HCT116 (cell line): ENCODE measurements at regions not wholly inside any gene's neighbourhood (a gene's known extent, or its start where the extent isn't known, plus 50 kb on each side); places are given as distances from the start of the nearest gene placed in this dataset.

Experiments used
- ATAC-seq: fragments of 200-7000 bp; cut with Tn5 transposase; 2 replicates; pipeline ENCODE4 v1.9.1; 2020; ENCODE audit warnings: mild to moderate bottlenecking, moderate library complexity
- BruUV-seq: library from RNA; stranded (reverse); fragments of 400-500 nt; replicated peaks from 2 replicates; lab custom pipeline; 2021; lab: Mats Ljungman, UMichigan
- CTCF ChIA-PET: fragments of 300-600 bp; sonication (Branson Sonifier 250); formaldehyde crosslinking; loops from one replicate; lab custom pipeline; 2021; ENCODE audit warnings: antibody characterized with exemption; lab: Charles Lee
- POLR2A ChIA-PET: fragments of 300-600, 350-600 bp; sonication (Branson Sonifier 250); formaldehyde crosslinking; loops from one replicate; lab custom pipeline; 2021; ENCODE audit warnings: antibody characterized with exemption; lab: Charles Lee
- RAD21 ChIA-PET, 2 experiments: fragments of 300-600 bp; sonication (Branson Sonifier 250); formaldehyde crosslinking; loops; one replicate each; lab custom pipeline; 2023; ENCODE audit warnings: low total read pairs in 2 of 2; ENCODE audit not compliant: uncharacterized antibody in 2 of 2, unreplicated experiment in 2 of 2, low non-redundant PET in 1 of 2; lab: Charles Lee
- DNase-seq: peaks from one replicate; pipeline ENCODE4 v3.0.0-alpha.2; 2010; ENCODE audit warnings: low read depth, low spot score
- H2AFZ ChIP-seq: fragments of 200-600 bp; shearing (Covaris generic), sonication (generic); 2 replicates; pipeline ENCODE4 v1.6.1; 2017; ENCODE audit warnings: low read depth, mixed run types, mixed read lengths, antibody characterized with exemption, low read length; ENCODE audit not compliant: poor library complexity, severe bottlenecking
- H3K27ac ChIP-seq: 2 replicates; pipeline ENCODE4 v1.5.1; 2012; ENCODE audit warnings: low read depth, low read length
- H3K27me3 ChIP-seq: fragments of 200-600 bp; sonication (generic); 2 replicates; pipeline ENCODE4 v1.6.1; 2016; ENCODE audit warnings: mixed run types, low read length, mixed read lengths; ENCODE audit not compliant: insufficient read depth
- H3K36me3 ChIP-seq, 2 experiments: fragments of 200-500 bp in 1 of 2; fragments of 200-600 bp in 1 of 2; sonication (Bioruptor generic) in 1 of 2; sonication (generic) in 1 of 2; 2 replicates each; pipeline versions ENCODE4 v1.5.1 to v1.6.1; 2014 to 2016; ENCODE audit warnings: low read length in 2 of 2, inconsistent platforms in 1 of 2, mixed read lengths in 1 of 2, mixed run types in 1 of 2; ENCODE audit not compliant: insufficient read depth in 2 of 2, control insufficient read depth in 1 of 2
- H3K4me1 ChIP-seq, 2 experiments: fragments of 200-600 bp in 1 of 2; sonication (generic) in 1 of 2; 2 replicates each; pipeline versions ENCODE4 v1.5.1 to v1.6.1; 2012 to 2017; ENCODE audit warnings: low read length in 2 of 2, inconsistent platforms in 1 of 2, mild to moderate bottlenecking in 1 of 2, mixed read lengths in 1 of 2, mixed run types in 1 of 2, moderate library complexity in 1 of 2; ENCODE audit not compliant: insufficient read depth in 2 of 2, control insufficient read depth in 1 of 2
- H3K4me2 ChIP-seq: fragments of 200-600 bp; sonication (generic); 2 replicates; pipeline ENCODE4 v1.6.1; 2017; ENCODE audit warnings: mixed run types, low read length, mixed read lengths
- H3K4me3 ChIP-seq, 2 experiments: fragments of 200-600 bp in 1 of 2; sonication (generic) in 1 of 2; replicated peaks in 1 of 2; 2 replicates each; pipeline ENCODE4 v1.5.1; 2011 to 2016; ENCODE audit warnings: low read length in 2 of 2, control low read depth in 1 of 2, low read depth in 1 of 2, mild to moderate bottlenecking in 1 of 2, mixed read lengths in 1 of 2, mixed run types in 1 of 2
- H3K79me2 ChIP-seq: fragments of 200-600 bp; sonication (generic); 2 replicates; pipeline ENCODE4 v1.6.1; 2017; ENCODE audit warnings: mild to moderate bottlenecking, mixed run types, low read length, moderate library complexity, mixed read lengths; ENCODE audit not compliant: insufficient read depth
- H3K9ac ChIP-seq: fragments of 200-600 bp; sonication (generic); 2 replicates; pipeline ENCODE4 v1.6.1; 2016; ENCODE audit warnings: low read length, mixed read lengths
- H3K9me2 ChIP-seq: fragments of 200-600 bp; sonication (generic), shearing (Covaris generic); 2 replicates; pipeline ENCODE4 v1.6.1; 2017; ENCODE audit warnings: mixed run types, mild to moderate bottlenecking, moderate library complexity; ENCODE audit not compliant: insufficient read depth
- H3K9me3 ChIP-seq, 2 experiments: fragments of 200-500 bp in 1 of 2; fragments of 200-600 bp in 1 of 2; sonication (Bioruptor generic) in 1 of 2; sonication (generic) in 1 of 2; 2 replicates each; pipeline ENCODE4 v1.6.1; 2014 to 2017; ENCODE audit warnings: low read length in 2 of 2, mixed read lengths in 2 of 2, inconsistent platforms in 1 of 2, low read depth in 1 of 2, mild to moderate bottlenecking in 1 of 2, mixed run types in 1 of 2, moderate library complexity in 1 of 2; ENCODE audit not compliant: control insufficient read depth in 1 of 2, insufficient read depth in 1 of 2
- H4K20me1 ChIP-seq: fragments of 200-600 bp; sonication (generic), shearing (Covaris generic); 2 replicates; pipeline ENCODE4 v1.6.1; 2017; ENCODE audit warnings: mixed run types, mild to moderate bottlenecking, moderate library complexity; ENCODE audit not compliant: insufficient read depth
- CEBPB ChIP-seq: IDR thresholded peaks from 2 replicates; pipeline ENCODE4 v1.6.1; 2012; ENCODE audit warnings: low read depth
- ELF1 ChIP-seq: IDR thresholded peaks from 2 replicates; pipeline ENCODE4 v1.6.1; 2012; ENCODE audit warnings: low read depth, borderline replicate concordance
- EZH2 ChIP-seq: fragments of 200-600 bp; sonication (generic); IDR thresholded peaks from 2 replicates; pipeline ENCODE4 v1.6.1; 2017; ENCODE audit warnings: antibody characterized with exemption, mixed run types
- EZH2phosphoT487 ChIP-seq: fragments of 200-600 bp; IDR thresholded peaks from 2 replicates; pipeline ENCODE4 v1.6.1; 2018; ENCODE audit warnings: antibody characterized with exemption, borderline replicate concordance
- JUND ChIP-seq: IDR thresholded peaks from 2 replicates; pipeline ENCODE4 v1.6.1; 2012
- SP1 ChIP-seq: IDR thresholded peaks from 2 replicates; pipeline ENCODE4 v1.6.1; 2012; ENCODE audit warnings: low read depth
- TCF7L2 ChIP-seq: IDR thresholded peaks from 2 replicates; pipeline ENCODE4 v1.7.0; 2011; ENCODE audit warnings: borderline replicate concordance, inconsistent platforms; ENCODE audit not compliant: insufficient read depth, insufficient read length; ENCODE audit errors: extremely low read depth
- YY1 ChIP-seq: IDR thresholded peaks from 2 replicates; pipeline ENCODE4 v1.6.1; 2011; ENCODE audit warnings: low read length, low read depth, moderate library complexity, mild to moderate bottlenecking; ENCODE audit not compliant: insufficient replicate concordance; ENCODE audit errors: extremely low read depth
- intact Hi-C: fragments of 100-400 bp; cut with micrococcal nuclease; formaldehyde crosslinking; loops from 2 replicates; pipeline ENCODE4 v1.10.0; 2022
- TF ChIP-seq, protein P1 (sequence below): IDR thresholded peaks from 2 replicates; pipeline ENCODE4 v1.6.1; 2012
- TF ChIP-seq, protein P2 (sequence below), 3 experiments: fragments of 200-600 bp in 1 of 3; sonication (generic) in 1 of 3; IDR thresholded peaks in 2 of 3; conservative IDR thresholded peaks in 1 of 3; 2 replicates each; pipeline ENCODE4 v1.5.1; 2012 to 2017; ENCODE audit warnings: low read depth in 2 of 3, low read length in 2 of 3, antibody characterized with exemption in 1 of 3, borderline replicate concordance in 1 of 3, control low read depth in 1 of 3, mild to moderate bottlenecking in 1 of 3, mixed read lengths in 1 of 3, mixed run types in 1 of 3, moderate library complexity in 1 of 3; ENCODE audit not compliant: insufficient read depth in 1 of 3
- TF ChIP-seq, protein P3 (sequence below): IDR thresholded peaks from 2 replicates; pipeline ENCODE4 v1.6.1; 2011; ENCODE audit warnings: mild to moderate bottlenecking, low read length, moderate library complexity; ENCODE audit not compliant: insufficient replicate concordance; ENCODE audit errors: extremely low read depth

DNA sequence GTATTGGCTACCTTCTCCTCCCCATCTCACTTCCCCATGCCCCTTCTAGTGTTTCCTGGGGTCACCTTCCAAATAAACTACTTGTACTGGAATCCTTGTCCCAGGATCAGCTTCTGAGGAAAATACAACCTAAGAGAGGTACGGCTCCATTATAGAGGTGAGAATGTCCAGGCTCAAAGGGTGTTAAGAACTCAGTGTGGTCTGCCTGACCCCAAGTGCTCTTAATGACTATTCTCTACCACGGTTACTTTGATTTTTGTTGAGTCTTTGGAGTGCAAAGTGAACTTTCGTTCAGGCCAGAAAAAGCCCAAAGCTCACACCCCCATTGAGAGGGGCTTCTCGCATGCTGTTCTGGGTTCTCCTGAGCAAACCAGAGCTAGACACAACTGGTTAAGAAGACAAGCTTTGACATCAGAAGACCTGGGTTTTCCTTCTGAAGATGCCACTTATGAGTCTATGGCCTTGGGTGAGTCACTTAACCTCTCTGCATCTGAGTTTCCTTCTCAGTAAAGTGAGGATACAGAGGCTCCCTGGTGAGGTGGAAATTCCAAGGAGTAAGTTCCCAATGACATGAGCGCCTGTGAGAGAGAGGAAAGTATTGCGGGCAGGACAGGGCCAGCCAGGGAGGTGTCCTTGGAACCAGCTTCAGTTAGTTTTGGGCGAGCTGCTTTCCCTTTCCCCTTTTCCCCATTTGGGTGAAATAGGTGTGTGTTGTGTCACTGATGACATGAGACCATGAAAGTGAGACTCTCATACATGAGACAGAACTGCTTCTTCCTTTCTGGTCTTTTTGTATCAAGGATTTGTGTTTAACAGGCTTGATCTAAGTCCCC, 475.0 kb upstream of the PROK2 start:
- H3K27me3 ChIP-seq, result peaks cover 11% of the 10 kb centered on the region; the same call in 1 of the 2 replicates
- H3K27ac ChIP-seq, result no peak overlapping the region
- RAD21 ChIA-PET, result no interaction called here
- DNase-seq (no peak), ATAC-seq (no peak)
- CTCF ChIA-PET, result no interaction called here
- H3K9me2 ChIP-seq, result no peaks in the 10 kb centered on the region
- POLR2A ChIA-PET, result no interaction called here
- H3K4me1 ChIP-seq, result peaks cover 7 to 15% of the 10 kb centered on the region in 2 experiments; a peak in 3 of 4 replicates
- no peaks in the 10 kb centered on the region for H3K36me3 ChIP-seq
- H3K4me3 ChIP-seq, result no peak overlapping the region
- no peaks in the 10 kb centered on the region for H3K79me2 ChIP-seq
- intact Hi-C loops, result no loop called here
- no peak overlapping the region for H2AFZ ChIP-seq
- no peak for TF ChIP-seq EZH2phosphoT487
- no peak for TF ChIP-seq SP1
- TF ChIP-seq, protein P1, sequence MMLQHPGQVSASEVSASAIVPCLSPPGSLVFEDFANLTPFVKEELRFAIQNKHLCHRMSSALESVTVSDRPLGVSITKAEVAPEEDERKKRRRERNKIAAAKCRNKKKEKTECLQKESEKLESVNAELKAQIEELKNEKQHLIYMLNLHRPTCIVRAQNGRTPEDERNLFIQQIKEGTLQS, result no peak
- TF ChIP-seq, protein P2, sequence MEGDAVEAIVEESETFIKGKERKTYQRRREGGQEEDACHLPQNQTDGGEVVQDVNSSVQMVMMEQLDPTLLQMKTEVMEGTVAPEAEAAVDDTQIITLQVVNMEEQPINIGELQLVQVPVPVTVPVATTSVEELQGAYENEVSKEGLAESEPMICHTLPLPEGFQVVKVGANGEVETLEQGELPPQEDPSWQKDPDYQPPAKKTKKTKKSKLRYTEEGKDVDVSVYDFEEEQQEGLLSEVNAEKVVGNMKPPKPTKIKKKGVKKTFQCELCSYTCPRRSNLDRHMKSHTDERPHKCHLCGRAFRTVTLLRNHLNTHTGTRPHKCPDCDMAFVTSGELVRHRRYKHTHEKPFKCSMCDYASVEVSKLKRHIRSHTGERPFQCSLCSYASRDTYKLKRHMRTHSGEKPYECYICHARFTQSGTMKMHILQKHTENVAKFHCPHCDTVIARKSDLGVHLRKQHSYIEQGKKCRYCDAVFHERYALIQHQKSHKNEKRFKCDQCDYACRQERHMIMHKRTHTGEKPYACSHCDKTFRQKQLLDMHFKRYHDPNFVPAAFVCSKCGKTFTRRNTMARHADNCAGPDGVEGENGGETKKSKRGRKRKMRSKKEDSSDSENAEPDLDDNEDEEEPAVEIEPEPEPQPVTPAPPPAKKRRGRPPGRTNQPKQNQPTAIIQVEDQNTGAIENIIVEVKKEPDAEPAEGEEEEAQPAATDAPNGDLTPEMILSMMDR (IDR thresholded peaks at IDR 0.05 in 2 of 3, conservative IDR thresholded peaks at IDR 0.05 in 1 of 3; ENCODE audit: borderline replicate concordance in 1 of 3, insufficient read depth in 1 of 3, low read depth in 2 of 3, low read length in 2 of 3), result no peak
- no peak for TF ChIP-seq CEBPB
- no peak for TF ChIP-seq ELF1
- no peak for TF ChIP-seq JUND
- no peak for TF ChIP-seq EZH2
- no peak for TF ChIP-seq TCF7L2
- TF ChIP-seq, protein P3, sequence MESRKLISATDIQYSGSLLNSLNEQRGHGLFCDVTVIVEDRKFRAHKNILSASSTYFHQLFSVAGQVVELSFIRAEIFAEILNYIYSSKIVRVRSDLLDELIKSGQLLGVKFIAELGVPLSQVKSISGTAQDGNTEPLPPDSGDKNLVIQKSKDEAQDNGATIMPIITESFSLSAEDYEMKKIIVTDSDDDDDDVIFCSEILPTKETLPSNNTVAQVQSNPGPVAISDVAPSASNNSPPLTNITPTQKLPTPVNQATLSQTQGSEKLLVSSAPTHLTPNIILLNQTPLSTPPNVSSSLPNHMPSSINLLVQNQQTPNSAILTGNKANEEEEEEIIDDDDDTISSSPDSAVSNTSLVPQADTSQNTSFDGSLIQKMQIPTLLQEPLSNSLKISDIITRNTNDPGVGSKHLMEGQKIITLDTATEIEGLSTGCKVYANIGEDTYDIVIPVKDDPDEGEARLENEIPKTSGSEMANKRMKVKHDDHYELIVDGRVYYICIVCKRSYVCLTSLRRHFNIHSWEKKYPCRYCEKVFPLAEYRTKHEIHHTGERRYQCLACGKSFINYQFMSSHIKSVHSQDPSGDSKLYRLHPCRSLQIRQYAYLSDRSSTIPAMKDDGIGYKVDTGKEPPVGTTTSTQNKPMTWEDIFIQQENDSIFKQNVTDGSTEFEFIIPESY, result no peak
- TF ChIP-seq YY1, result no peak
- no peaks in the 10 kb centered on the region for H4K20me1 ChIP-seq
- BruUV-seq, result no TSS peak
- H3K9me3 ChIP-seq, result no peaks in the 10 kb centered on the region
- H3K4me2 ChIP-seq, result no peak overlapping the region
- no peak overlapping the region for H3K9ac ChIP-seq
